ENCODE measurements at regions not wholly inside any gene's neighbourhood (a gene's known extent, or its start where the extent isn't known, plus 50 kb on each side); places are given as distances from the start of the nearest gene placed in this dataset.
A peak's percentile ranks its signal among the peaks of the same experiment; 100 is the strongest.

DNA sequence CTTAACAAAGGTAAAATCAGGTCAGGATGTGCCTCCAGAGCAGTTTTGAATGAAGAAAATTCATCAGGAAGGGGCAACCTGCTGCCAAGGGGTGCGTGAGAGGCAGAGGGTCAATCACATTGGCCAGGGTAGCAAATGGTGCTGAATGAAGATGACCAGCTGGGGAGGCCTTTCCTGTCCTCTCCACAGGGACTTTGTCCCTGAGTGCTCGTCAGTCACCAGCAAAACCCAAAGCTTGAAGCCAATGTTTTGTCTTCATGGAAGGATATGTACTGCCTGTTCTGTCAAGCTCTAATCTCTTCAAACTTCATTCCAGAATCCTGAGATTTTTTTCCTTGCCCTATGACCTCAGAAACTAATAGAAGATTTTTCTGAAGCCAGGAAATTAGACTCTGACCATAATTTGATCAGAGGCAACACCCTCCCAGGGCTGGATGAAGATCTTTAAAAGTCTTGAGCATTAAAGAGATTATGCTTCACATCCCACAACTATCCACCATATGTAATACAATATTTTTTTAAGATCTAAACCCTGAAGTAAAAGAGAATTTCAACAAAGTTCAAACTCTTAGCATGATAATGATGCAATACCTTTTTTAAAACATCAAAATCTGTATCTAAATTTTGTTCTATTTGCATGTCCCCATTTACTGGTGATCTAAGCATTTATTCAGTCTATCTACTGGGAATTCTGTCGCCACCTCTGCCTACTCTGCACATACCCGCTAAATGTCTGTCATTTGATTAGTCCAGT, 243.0 kb downstream of the SNX13 start:
- Histone ChIP-seq H3K4me1 (ENCODE audit: insufficient read depth, low read length) (peaks cover 17% of the 10 kb centered on the region), H2AFZ (ENCODE audit: low read length) (no peak overlapping the region), H3K9ac (ENCODE audit: insufficient read depth, low read depth, low read length) (no peak overlapping the region), H3K4me3 (replicated peaks in 1 of 3; ENCODE audit: insufficient read depth in 1 of 3, low read depth in 2 of 3, low read length in 3 of 3) (no peak overlapping the region), H3K27ac (ENCODE audit: extremely low read length, insufficient read depth, low read length) (no peak overlapping the region), H3K36me3 (replicated peaks in 1 of 2; ENCODE audit: control insufficient read depth in 1 of 2, insufficient read depth in 2 of 2, low read length in 2 of 2) (no peaks in the 10 kb centered on the region), H3K79me2 (ENCODE audit: insufficient read depth, low read length) (no peaks in the 10 kb centered on the region), H4K20me1 (ENCODE audit: insufficient read depth, low read length) (no peaks in the 10 kb centered on the region), H3K9me3 (ENCODE audit: low read length) (peaks cover 20% of the 10 kb centered on the region), H3K4me2 (ENCODE audit: low read depth, low read length) (no peak overlapping the region), H3K27me3 (ENCODE audit: control insufficient read depth in 1 of 2, insufficient read depth in 2 of 2, low read length in 2 of 2) (no peaks in the 10 kb centered on the region)
- in situ Hi-C loops (cut with HindIII; ENCODE audit: extremely low pct_ligation_motif_present, low pct_unique_long_range_greater_than_20kb), result no loop called here
- ChIA-PET CTCF (ENCODE audit: low intra/inter-chr PET ratio, low total read pairs) (no interaction called here), POLR2A (no interaction called here)
- BruUV-seq (replicated peaks), result no TSS peak
- DNase-seq (ENCODE audit: low spot score), result no peak
- intact Hi-C loops (cut with micrococcal nuclease; ENCODE audit: unreplicated experiment), result no loop called here
- ATAC-seq, result no peak
- no peak for FAIRE-seq
- whole genome bisulfite sequencing (ENCODE audit: low lambda C conversion rate), result 56% methylated on average over 4 of the region's 4 CpGs
- TF ChIP-seq MTA1 (CRISPR knock-in tag; IDR thresholded peaks at IDR 0.05; ENCODE audit: borderline replicate concordance) (no peak), CEBPB (IDR thresholded peaks at IDR 0.05; ENCODE audit: borderline replicate concordance, low read depth, low read length) (peak; percentile 25; the same call in 1 of the 2 replicates), ATF7 (IDR thresholded peaks at IDR 0.05) (peak; percentile 48), ATF7 (CRISPR knock-in tag; IDR thresholded peaks at IDR 0.05) (no peak), ZNF552 (CRISPR knock-in tag; IDR thresholded peaks at IDR 0.05; ENCODE audit: borderline replicate concordance) (no peak), ZNF780A (CRISPR knock-in tag; IDR thresholded peaks at IDR 0.05) (no peak)
- TF ChIP-seq, protein P1, sequence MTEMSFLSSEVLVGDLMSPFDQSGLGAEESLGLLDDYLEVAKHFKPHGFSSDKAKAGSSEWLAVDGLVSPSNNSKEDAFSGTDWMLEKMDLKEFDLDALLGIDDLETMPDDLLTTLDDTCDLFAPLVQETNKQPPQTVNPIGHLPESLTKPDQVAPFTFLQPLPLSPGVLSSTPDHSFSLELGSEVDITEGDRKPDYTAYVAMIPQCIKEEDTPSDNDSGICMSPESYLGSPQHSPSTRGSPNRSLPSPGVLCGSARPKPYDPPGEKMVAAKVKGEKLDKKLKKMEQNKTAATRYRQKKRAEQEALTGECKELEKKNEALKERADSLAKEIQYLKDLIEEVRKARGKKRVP (CRISPR knock-in tag; IDR thresholded peaks at IDR 0.05), result no peak
- TF ChIP-seq, protein P2, sequence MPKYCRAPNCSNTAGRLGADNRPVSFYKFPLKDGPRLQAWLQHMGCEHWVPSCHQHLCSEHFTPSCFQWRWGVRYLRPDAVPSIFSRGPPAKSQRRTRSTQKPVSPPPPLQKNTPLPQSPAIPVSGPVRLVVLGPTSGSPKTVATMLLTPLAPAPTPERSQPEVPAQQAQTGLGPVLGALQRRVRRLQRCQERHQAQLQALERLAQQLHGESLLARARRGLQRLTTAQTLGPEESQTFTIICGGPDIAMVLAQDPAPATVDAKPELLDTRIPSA (CRISPR knock-in tag; IDR thresholded peaks at IDR 0.05; ENCODE audit: borderline replicate concordance), result no peak
- TF ChIP-seq, protein P3, sequence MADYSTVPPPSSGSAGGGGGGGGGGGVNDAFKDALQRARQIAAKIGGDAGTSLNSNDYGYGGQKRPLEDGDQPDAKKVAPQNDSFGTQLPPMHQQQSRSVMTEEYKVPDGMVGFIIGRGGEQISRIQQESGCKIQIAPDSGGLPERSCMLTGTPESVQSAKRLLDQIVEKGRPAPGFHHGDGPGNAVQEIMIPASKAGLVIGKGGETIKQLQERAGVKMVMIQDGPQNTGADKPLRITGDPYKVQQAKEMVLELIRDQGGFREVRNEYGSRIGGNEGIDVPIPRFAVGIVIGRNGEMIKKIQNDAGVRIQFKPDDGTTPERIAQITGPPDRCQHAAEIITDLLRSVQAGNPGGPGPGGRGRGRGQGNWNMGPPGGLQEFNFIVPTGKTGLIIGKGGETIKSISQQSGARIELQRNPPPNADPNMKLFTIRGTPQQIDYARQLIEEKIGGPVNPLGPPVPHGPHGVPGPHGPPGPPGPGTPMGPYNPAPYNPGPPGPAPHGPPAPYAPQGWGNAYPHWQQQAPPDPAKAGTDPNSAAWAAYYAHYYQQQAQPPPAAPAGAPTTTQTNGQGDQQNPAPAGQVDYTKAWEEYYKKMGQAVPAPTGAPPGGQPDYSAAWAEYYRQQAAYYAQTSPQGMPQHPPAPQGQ (CRISPR knock-in tag; IDR thresholded peaks at IDR 0.05; ENCODE audit: borderline replicate concordance), result no peak

Data from HepG2 (cell line).